ENCODE measurements at regions not wholly inside any gene's neighbourhood (a gene's known extent, or its start where the extent isn't known, plus 50 kb on each side); places are given as distances from the start of the nearest gene placed in this dataset.
A peak's percentile ranks its signal among the peaks of the same experiment; 100 is the strongest.
"Not testable (repeated sequence)": the region's sequence is repeated elsewhere in the genome, so short reads cannot be mapped to it uniquely, and the experiment has no call there.

GRCh38 chr6:22349051-22349450, 52.2 kb upstream of the PRL start:
- no peak for DNase-seq

- peak; percentile 38 for DNase-seq
Observed at GRCh38 chr6:22349528-22349927, 52.7 kb upstream of the PRL start.

DNA sequence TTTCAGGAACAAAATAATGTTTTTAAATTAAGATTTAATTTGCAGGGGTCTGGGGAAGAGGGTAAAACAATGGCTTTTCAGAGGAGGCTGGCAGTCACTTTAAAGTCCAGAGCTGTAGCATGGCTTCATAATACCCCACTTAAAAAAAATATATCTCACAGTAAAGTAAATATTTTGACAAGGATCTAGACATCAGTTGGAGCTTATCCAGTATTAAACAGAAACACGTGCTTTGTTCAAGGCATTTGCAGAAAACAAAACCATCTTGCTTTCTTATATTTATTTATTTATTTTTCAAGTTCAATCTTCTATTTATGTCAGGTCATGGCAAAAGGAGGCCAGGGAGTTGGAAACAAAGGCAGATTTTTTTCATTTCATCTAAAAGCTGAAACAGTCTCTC, 53.3 kb upstream of the PRL start:
- DNase-seq = no peak

DNA sequence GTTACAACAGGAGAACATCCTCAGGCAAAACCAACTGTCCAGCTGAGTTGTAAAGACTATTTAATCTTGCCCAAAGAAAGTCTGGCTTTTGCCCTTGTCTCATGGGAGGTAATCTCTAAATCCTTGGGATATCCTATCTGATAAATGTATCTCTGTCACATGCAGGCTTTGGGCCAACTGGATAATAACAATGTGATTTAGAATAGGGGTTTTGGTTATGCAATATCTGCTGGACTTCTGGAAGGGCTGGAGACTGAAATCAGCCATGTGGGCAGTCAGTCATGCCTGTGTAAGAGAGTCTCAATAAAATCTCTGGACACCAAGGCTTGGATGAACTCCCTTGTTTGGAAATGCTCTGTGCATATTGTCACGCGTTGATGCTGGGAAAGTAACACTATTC, 56.3 kb upstream of the PRL start:
- no peak for DNase-seq

DNA sequence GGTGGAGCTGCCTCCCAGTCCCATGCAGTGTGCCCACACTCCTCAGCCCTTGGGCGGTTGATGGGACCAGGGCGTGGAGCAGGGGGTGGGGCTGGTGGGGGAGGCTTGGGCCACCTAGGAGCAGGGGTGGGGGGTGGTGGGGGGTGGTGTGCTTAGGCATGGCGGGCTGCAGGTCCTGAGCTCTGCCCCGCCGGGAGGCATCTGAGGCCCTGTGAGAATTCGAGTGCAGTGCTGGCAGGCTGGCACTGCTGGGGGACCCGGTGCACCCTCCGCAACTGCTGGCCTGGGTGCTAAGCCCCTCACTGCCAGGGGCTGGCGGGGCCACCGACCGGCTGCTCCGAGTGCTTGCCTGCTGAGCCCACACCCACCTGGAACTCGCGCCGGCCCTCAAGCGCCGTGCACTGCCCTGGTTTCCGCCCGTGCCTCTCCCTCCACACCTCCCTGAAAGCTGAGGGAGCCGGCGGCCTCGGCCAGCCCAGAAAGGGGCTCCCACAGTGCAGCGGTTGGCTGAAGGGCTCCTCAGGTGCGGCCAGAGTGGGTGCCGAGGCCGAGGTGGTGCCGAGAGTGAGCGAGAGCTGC, 59.6 kb upstream of the PRL start:
- DNase-seq = no peak

- DNase-seq = no peak
Observed at GRCh38 chr6:22357724-22358189, 60.9 kb upstream of the PRL start.

GRCh38 chr6:22361576-22361975, 64.7 kb upstream of the PRL start:
- peak; percentile 47 for DNase-seq

GRCh38 chr6:22362361-22362760, 65.5 kb upstream of the PRL start:
- DNase-seq = no peak

DNA sequence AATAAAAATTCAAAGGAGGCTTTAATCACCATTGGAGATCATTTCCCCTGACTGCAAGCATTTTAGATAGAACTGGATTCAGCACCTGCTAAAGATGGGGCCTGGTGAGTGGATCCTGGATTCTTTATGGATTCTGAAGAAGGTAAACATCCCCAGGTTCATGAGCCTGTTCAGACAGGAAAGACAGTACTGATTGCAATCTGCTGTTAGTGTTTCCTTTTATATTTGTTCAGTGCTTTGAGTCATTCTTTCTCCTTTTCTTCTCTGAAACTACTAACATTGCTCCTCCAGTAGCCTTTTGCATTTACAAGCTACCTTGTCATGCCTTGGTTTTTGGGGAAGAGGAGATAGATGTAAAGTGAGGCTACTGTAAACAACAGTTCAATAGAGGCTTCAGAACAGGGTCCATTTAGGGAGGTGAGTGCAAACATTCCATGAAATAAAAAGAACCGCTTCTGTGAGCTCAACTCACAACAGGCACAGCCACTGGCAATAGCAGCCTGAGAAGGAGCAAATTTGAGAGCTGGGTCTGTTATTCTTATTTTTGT, 66.4 kb upstream of the PRL start:
- DNase-seq = no peak

- no peak for DNase-seq
Observed at GRCh38 chr6:22363714-22364239, 66.9 kb upstream of the PRL start.

GRCh38 chr6:22364306-22364705, 67.5 kb upstream of the PRL start:
- DNase-seq = no peak

DNA sequence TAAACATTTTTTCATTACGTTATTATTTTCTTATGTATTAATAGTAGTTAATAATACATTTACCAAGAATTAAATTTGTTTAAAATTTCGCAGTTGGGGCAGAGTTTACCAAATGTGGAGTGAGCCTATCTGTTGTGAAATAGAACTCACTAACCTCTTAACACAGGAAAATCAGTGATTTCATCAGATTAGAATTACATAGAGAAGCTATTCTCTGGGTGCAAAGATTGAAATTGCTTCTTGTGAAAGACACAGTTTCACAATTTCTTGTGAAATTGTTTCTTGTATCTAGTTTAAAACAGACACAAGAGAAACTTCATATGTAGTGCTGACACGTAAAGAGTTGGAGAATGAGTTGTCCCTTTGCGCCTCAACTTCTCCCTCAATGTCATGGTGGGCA, 69.4 kb upstream of the PRL start:
- no peak for DNase-seq

GRCh38 chr6:22367346-22367745, 70.5 kb upstream of the PRL start:
- no peak for DNase-seq

DNA sequence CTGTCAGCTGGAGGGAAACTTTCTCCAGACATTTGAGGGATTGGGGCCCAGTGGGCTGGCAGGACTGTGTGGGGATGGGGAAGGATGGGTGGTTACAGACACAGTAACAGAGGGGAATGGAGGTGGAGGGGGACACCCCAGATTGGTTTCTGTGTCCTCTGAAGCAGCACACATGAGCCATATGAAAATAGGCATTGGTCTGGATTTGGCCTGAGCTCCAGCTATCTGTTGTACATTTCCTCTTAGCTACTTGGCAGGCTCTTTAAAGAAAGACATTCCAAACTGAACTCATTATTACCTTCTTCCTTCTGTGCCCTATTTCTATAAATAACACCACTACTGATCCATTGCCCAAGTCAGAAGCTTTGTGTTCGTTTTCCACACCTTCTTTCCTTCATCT, 72.0 kb upstream of the PRL start:
- DNase-seq = no peak

- DNase-seq = no peak
Observed at GRCh38 chr6:22372922-22373321, 76.1 kb upstream of the PRL start.

GRCh38 chr6:22374950-22375349, 78.1 kb upstream of the PRL start:
- not testable (repeated sequence) for DNase-seq

- DNase-seq = not testable (repeated sequence)
Observed at GRCh38 chr6:22376293-22376692, 79.5 kb upstream of the PRL start.

DNA sequence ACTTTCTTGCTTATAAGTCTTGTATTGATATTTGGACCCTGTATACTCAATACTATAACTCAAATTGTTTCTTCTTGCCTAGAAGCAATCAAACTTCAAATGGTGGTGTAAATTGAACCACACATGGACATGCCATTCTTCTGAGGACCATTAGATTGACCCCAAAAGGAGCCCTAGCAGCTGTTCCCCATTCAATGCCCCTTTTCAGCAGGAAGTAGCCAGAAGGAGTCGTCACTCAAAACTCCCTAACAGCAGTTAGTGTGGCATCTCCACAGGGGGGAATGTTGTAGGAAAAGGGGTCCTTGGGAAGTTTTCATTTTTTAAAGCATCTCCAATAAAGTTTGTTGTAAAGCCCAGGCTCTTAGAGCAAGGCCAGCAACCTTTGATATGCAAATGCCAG, 81.7 kb upstream of the PRL start:
- DNase-seq = not testable (repeated sequence)

DNA sequence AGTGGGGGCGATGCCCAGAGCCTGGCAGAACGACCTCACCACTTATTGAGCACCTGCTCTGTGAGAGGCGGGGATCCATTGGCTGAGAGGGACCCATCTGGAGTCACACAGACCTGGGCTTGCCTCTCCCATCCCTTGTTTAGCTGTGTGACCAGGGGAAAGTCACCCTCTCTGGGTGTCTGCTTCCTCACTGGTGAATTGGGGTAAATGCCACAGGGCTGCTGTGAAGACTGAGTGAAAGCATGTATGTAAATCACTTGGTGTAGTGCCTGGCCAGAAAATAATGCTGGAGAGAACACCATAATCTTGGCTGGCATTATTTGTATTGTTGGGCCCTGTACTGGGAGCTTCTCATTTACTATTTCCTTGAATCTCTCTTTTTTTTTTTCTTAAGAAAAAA, 83.4 kb upstream of the PRL start:
- DNase-seq = no peak

DNA sequence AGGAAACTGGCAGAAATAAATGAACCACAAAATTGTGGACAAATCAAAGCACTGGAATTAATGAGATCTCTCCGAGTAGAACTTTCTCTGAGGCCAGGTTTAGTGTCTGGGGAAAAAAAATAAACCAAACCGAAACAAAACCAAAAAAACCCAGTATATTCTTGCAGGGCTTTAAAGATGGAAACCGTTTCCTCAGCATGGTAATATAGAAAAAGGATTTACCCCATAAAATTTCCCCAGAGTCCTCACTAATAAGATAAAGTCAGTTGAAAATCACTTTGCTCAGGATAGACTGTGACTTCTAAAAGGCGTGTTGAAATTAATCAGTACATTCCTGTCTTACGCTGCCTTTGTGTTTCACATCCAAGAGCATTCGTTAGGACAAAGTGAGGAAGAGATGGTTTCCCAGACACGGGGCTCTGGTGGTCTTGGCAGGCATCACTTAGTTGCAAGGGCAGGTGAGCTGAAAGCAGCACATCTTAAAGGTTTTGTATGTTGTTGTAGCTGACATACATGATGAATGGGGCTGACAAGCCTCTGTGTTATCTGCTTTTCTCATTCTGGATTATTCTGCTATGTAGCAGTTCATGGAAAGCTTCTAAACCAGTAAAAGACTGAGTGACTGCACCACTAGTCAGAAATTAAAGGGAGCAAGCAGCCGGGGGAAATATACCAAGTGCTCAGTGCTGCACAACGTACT, 85.2 kb upstream of the PRL start:
- DNase-seq = no peak

DNA sequence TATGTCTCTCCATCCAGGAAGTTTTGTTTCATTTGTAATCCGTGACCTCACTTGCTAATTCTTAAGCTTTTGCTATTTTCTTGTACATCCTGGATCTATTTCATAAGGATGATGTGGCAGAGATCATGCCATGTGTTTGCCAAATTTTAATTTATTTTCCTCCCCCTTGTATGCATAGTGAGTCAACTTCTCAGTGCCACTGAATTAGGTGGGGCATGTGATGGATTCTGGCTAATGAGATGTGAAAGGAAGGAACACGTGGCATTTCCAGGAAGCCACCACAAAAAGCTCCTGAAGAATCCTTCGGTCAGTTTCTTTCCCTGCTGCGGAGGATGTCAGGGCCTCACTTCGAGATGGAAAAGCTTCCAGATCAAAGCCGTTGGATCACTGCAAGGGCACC, 86.2 kb upstream of the PRL start:
- DNase-seq = no peak

- DNase-seq = no peak
Observed at GRCh38 chr6:22392711-22393110, 95.9 kb upstream of the PRL start.

DNA sequence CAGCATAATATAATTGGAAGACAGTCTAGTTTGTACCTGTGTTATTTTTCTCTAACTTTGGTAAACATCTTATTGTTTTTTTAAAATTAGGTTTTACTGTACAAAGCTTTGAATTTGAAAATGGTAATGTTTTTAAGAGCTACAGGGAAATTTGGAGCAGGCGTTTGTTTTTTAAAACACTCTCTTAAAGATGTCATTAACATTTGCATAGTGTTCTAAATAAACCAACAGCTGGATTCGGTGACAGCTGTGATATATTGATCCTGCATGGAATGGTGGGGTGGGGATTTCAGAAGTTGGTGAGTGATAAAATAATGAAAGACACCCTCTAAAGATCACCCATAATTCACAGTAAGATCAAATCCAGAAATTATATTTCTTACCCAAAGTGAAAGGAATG, 97.9 kb upstream of the PRL start:
- DNase-seq = no peak

GRCh38 chr6:22399693-22400092, 102.9 kb upstream of the PRL start:
- no peak for DNase-seq

DNA sequence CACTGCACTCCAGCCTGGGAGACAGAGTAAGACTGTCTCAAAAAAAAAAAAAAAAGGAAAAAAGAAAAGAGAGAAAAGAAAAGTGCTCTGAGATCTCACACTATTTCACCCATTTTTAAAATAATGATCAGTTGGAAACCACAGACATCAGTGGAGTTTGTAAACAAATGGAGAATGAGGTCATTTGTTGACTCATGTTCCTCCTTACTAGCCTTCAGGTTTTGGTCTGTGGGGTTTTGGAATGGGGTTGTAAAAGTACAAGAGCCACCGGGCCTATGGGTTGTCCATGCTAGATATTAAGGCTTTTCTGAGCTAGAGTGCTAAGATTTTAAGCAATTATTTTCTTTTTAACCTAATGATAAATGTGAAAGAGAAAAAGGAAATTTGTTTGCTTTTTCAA, 104.4 kb upstream of the PRL start:
- no peak for DNase-seq

All from OCI-M1 (cell line).